Liver (tissue), 8 donors: ENCODE measurements at regions not wholly inside any gene's neighbourhood (a gene's known extent, or its start where the extent isn't known, plus 50 kb on each side); places are given as distances from the start of the nearest gene placed in this dataset.
A peak's percentile ranks its signal among the peaks of the same experiment; 100 is the strongest.

ENCODE experiments used
- DNase-seq: peaks from one replicate; pipeline ENCODE4 v3.0.0-alpha.2; 2017; ENCODE audit warnings: low spot score
- H3K27ac ChIP-seq, 2 donors: one replicate each; pipeline ENCODE4 v1.7.0; 2013; ENCODE audit warnings: inconsistent platforms in 2 of 2, low read length in 2 of 2, control low read depth in 1 of 2, low read depth in 1 of 2, mild to moderate bottlenecking in 1 of 2
- H3K27me3 ChIP-seq, 4 donors: one replicate each; pipeline versions ENCODE4 v1.6.1 to v1.7.0; 2013; ENCODE audit warnings: low read length in 3 of 4, inconsistent platforms in 1 of 4, mild to moderate bottlenecking in 1 of 4, moderate library complexity in 1 of 4; ENCODE audit not compliant: control insufficient read depth in 4 of 4, insufficient read depth in 4 of 4
- H3K36me3 ChIP-seq, 4 donors: one replicate each; pipeline versions ENCODE4 v1.6.1 to v1.7.0; 2013; ENCODE audit warnings: low read length in 3 of 4, mild to moderate bottlenecking in 3 of 4, low read depth in 1 of 4, moderate library complexity in 1 of 4; ENCODE audit not compliant: control insufficient read depth in 4 of 4, insufficient read depth in 3 of 4
- H3K4me1 ChIP-seq, 4 donors: one replicate each; pipeline versions ENCODE4 v1.6.1 to v1.7.0; 2013; ENCODE audit warnings: low read length in 3 of 4, mild to moderate bottlenecking in 3 of 4, moderate library complexity in 1 of 4; ENCODE audit not compliant: control insufficient read depth in 4 of 4, insufficient read depth in 4 of 4
- H3K4me3 ChIP-seq, 3 donors: one replicate each; pipeline versions ENCODE4 v1.6.1 to v1.7.0; 2013; ENCODE audit warnings: low read length in 3 of 3, control low read depth in 1 of 3, low read depth in 1 of 3, mild to moderate bottlenecking in 1 of 3
- H3K9ac ChIP-seq, 2 donors: one replicate each; pipeline ENCODE4 v1.7.0; 2013; ENCODE audit warnings: low read length in 2 of 2, mild to moderate bottlenecking in 2 of 2, moderate library complexity in 2 of 2, control low read depth in 1 of 2, low read depth in 1 of 2
- H3K9me3 ChIP-seq, 4 donors: one replicate each; pipeline versions ENCODE4 v1.6.1 to v1.7.0; 2013; ENCODE audit warnings: low read length in 3 of 4; ENCODE audit not compliant: control insufficient read depth in 4 of 4
- ATF3 ChIP-seq: IDR thresholded peaks from 2 replicates; pipeline ENCODE4 v1.6.1; 2016; ENCODE audit warnings: antibody characterized with exemption
- CTCF ChIP-seq: fragments of 150-350 bp; IDR thresholded peaks from 2 replicates; pipeline ENCODE4 v1.5.1; 2017; ENCODE audit warnings: improper control_type of control experiment, low read depth, low read length; ENCODE audit not compliant: missing input control
- EGR1 ChIP-seq, 2 donors: IDR thresholded peaks; 2 replicates each; pipeline ENCODE4 v1.6.1; 2016 to 2018; ENCODE audit warnings: antibody characterized with exemption in 2 of 2, low read depth in 2 of 2
- FOXA1 ChIP-seq: IDR thresholded peaks from 2 replicates; pipeline ENCODE4 v1.6.1; 2016; ENCODE audit warnings: antibody characterized with exemption
- FOXA2 ChIP-seq: IDR thresholded peaks from 2 replicates; pipeline ENCODE4 v1.6.1; 2016; ENCODE audit warnings: antibody characterized with exemption
- GABPA ChIP-seq, 2 donors: IDR thresholded peaks in 1 of 2; conservative IDR thresholded peaks in 1 of 2; 2 replicates each; pipeline ENCODE4 v1.6.1; 2016; ENCODE audit warnings: antibody characterized with exemption in 2 of 2, mild to moderate bottlenecking in 1 of 2, moderate library complexity in 1 of 2
- HNF4A ChIP-seq, 2 donors: conservative IDR thresholded peaks; 2 replicates each; pipeline ENCODE4 v1.6.1; 2016; ENCODE audit warnings: antibody characterized with exemption in 2 of 2, mild to moderate bottlenecking in 2 of 2
- RAD21 ChIP-seq, 2 donors: IDR thresholded peaks; 2 replicates each; pipeline ENCODE4 v1.6.1; 2016; ENCODE audit warnings: antibody characterized with exemption in 2 of 2, mild to moderate bottlenecking in 2 of 2
- REST ChIP-seq: IDR thresholded peaks from 2 replicates; pipeline ENCODE4 v1.6.1; 2016; ENCODE audit warnings: antibody characterized with exemption, mild to moderate bottlenecking
- TAF1 ChIP-seq: conservative IDR thresholded peaks from 2 replicates; pipeline ENCODE4 v1.6.1; 2016; ENCODE audit warnings: antibody characterized with exemption, mild to moderate bottlenecking
- YY1 ChIP-seq: IDR thresholded peaks from 2 replicates; pipeline ENCODE4 v1.6.1; 2016; ENCODE audit warnings: antibody characterized with exemption, mild to moderate bottlenecking
- ZBTB33 ChIP-seq: IDR thresholded peaks from 2 replicates; pipeline ENCODE4 v1.6.1; 2016; ENCODE audit warnings: antibody characterized with exemption
- WGBS: extraction: QIAGEN DNeasy Blood & Tissue Kit; methylation state at CpG from one replicate; pipeline ENCODE4 v1.1.7; 2013; 5-methylcytosine and 5-hydroxymethylcytosine counted together
- donor health status: healthy.
- donor health status: healthy.
- donor health status: healthy.
- donor health status: healthy.
- donor health status: healthy.

- no peak overlapping the region for H3K27ac ChIP-seq
- no peak overlapping the region for H3K4me3 ChIP-seq
- no peaks in the 10 kb centered on the region for H3K9me3 ChIP-seq
- H3K27me3 ChIP-seq = no peaks in the 10 kb centered on the region
- TF ChIP-seq ZBTB33 (no peak), CTCF (no peak), RAD21 (IDR thresholded peaks at IDR 0.05) (no peak), YY1 (no peak), HNF4A (conservative IDR thresholded peaks at IDR 0.05) (no peak), FOXA2 (no peak), ATF3 (no peak), GABPA (IDR thresholded peaks at IDR 0.05 in 1 of 2, conservative IDR thresholded peaks at IDR 0.05 in 1 of 2) (no peak), EGR1 (IDR thresholded peaks at IDR 0.05; ENCODE audit: low read depth in 2 of 2) (no peak), FOXA1 (no peak), TAF1 (no peak)
- 98% methylated on average over 3 of the region's 3 CpGs for WGBS
- no peaks in the 10 kb centered on the region for H3K36me3 ChIP-seq
- DNase-seq = no peak
- peaks cover 1 to 12% (median 6%) of the 10 kb centered on the region in 4 donors for H3K4me1 ChIP-seq
- H3K9ac ChIP-seq = no peak overlapping the region
These were observed 173.2 kb upstream of the ARL4C start for GRCh38 chr2:234670052-234670451.

GRCh38 chr2:234669621-234670020 is 172.7 kb upstream of the ARL4C start:
- Histone ChIP-seq H3K9me3 (no peaks in the 10 kb centered on the region), H3K4me3 (no peak overlapping the region)
- peak; percentile 13 for TF ChIP-seq CTCF
- TF ChIP-seq REST = no peak
- peak; percentile 38 to 68 for TF ChIP-seq RAD21 (IDR thresholded peaks at IDR 0.05)

More at GRCh38 chr2:234669621-234670020, 172.7 kb upstream of the ARL4C start:
- H3K27ac ChIP-seq = no peak overlapping the region
- H3K36me3 ChIP-seq = no peaks in the 10 kb centered on the region
- no peak overlapping the region for H3K9ac ChIP-seq
- 91% methylated on average over 2 of the region's 2 CpGs for WGBS
- H3K27me3 ChIP-seq = no peaks in the 10 kb centered on the region
- no peak for DNase-seq
- H3K4me1 ChIP-seq = peaks cover 1 to 12% (median 6%) of the 10 kb centered on the region in 4 donors
